A673 (cell line): ENCODE measurements at regions not wholly inside any gene's neighbourhood (a gene's known extent, or its start where the extent isn't known, plus 50 kb on each side); places are given as distances from the start of the nearest gene placed in this dataset.

ENCODE experiments used
- CTCF ChIP-seq: fragments of 300-800, 200-600 bp; sonication (generic); conservative IDR thresholded peaks from 2 replicates; pipeline ENCODE4 v1.5.1; 2017; ENCODE audit warnings: low read depth, mild to moderate bottlenecking, antibody characterized with exemption, low read length, moderate library complexity, mixed read lengths
- EZH2 ChIP-seq: fragments of 200-600 bp; sonication (generic); IDR thresholded peaks from 2 replicates; pipeline ENCODE4 v1.6.1; 2017; ENCODE audit warnings: borderline replicate concordance, low read depth, mild to moderate bottlenecking, mixed read lengths, antibody characterized with exemption, low read length; ENCODE audit not compliant: poor library complexity, severe bottlenecking

- TF ChIP-seq CTCF: peak; percentile 97
- no peak for TF ChIP-seq EZH2
Observed at GRCh38 chr22:49305214-49305965, 522.3 kb downstream of the BRD1 start.
